ENCODE measurements at regions not wholly inside any gene's neighbourhood (a gene's known extent, or its start where the extent isn't known, plus 50 kb on each side); places are given as distances from the start of the nearest gene placed in this dataset.
"Not testable (repeated sequence)": the region's sequence is repeated elsewhere in the genome, so short reads cannot be mapped to it uniquely, and the experiment has no call there.

- no peak for DNase-seq
Measured at GRCh38 chr2:195537811-195538210, 119.2 kb upstream of the SLC39A10 start.

GRCh38 chr2:195536906-195537305 is 120.1 kb upstream of the SLC39A10 start:
- DNase-seq = no peak

- no peak for DNase-seq
Measured at GRCh38 chr2:195535911-195536522, 121.0 kb upstream of the SLC39A10 start.

- no peak for DNase-seq
Measured at GRCh38 chr2:195534971-195535370, 122.1 kb upstream of the SLC39A10 start.

GRCh38 chr2:195533771-195534642 is 123.0 kb upstream of the SLC39A10 start:
- no peak for DNase-seq

GRCh38 chr2:195532628-195533271 is 124.3 kb upstream of the SLC39A10 start:
- DNase-seq = no peak

- no peak for DNase-seq
Measured at GRCh38 chr2:195532255-195532627, 124.8 kb upstream of the SLC39A10 start.

GRCh38 chr2:195531754-195532153 is 125.3 kb upstream of the SLC39A10 start:
- no peak for DNase-seq

- not testable (repeated sequence) for DNase-seq
Measured at GRCh38 chr2:195523242-195523641, 133.8 kb upstream of the SLC39A10 start.

- no peak for DNase-seq
Measured at GRCh38 chr2:195521589-195521988, 135.4 kb upstream of the SLC39A10 start.

GRCh38 chr2:195520671-195521155 is 136.3 kb upstream of the SLC39A10 start:
- DNase-seq = no peak

- DNase-seq = no peak
Measured at GRCh38 chr2:195515551-195515950, 141.5 kb upstream of the SLC39A10 start.

GRCh38 chr2:195514365-195514764 is 142.7 kb upstream of the SLC39A10 start:
- DNase-seq = no peak

- no peak for DNase-seq
Measured at GRCh38 chr2:195513119-195513518, 143.9 kb upstream of the SLC39A10 start.

- DNase-seq = no peak
Measured at GRCh38 chr2:195509551-195509950, 147.5 kb upstream of the SLC39A10 start.

GRCh38 chr2:195508139-195508455 is 148.9 kb upstream of the SLC39A10 start:
- DNase-seq = no peak

- no peak for DNase-seq
Measured at GRCh38 chr2:195507447-195508138, 149.4 kb upstream of the SLC39A10 start.

GRCh38 chr2:195505701-195506100 is 151.3 kb upstream of the SLC39A10 start:
- DNase-seq = no peak

GRCh38 chr2:195503208-195503607 is 153.8 kb upstream of the SLC39A10 start:
- no peak for DNase-seq

GRCh38 chr2:195501746-195502145 is 155.3 kb upstream of the SLC39A10 start:
- DNase-seq = no peak

- no peak for DNase-seq
Measured at GRCh38 chr2:195500879-195501278, 156.1 kb upstream of the SLC39A10 start.

GRCh38 chr2:195498839-195499490 is 158.1 kb upstream of the SLC39A10 start:
- no peak for DNase-seq

Measured in renal pelvis (tissue), 1 donor.